MV-4-11 (cell line): ENCODE measurements at regions not wholly inside any gene's neighbourhood (a gene's known extent, or its start where the extent isn't known, plus 50 kb on each side); places are given as distances from the start of the nearest gene placed in this dataset.

Source experiments
- DNase-seq: peaks from one replicate; lab custom pipeline; 2025; lab: John Stamatoyannopoulos, UW

DNA sequence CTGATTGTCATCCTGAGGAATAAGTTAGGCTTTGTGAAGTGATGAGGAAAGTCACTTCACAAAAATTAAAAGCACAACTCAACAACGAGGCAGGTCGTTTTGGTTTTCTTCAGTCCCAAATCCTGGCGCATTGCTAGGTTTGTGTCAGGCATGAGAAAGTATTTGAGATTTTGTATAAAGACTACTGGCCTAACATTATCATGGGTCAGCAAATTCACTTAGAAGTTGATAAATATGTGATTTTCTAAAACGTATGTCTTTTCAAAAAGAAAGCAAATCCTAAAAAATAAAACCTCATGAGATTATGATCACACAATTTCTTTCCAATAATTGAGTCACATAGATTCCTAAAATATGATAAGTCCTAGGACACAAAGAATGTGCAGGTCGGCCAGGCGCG is 395.8 kb upstream of the RORA start:
- DNase-seq = no peak

DNA sequence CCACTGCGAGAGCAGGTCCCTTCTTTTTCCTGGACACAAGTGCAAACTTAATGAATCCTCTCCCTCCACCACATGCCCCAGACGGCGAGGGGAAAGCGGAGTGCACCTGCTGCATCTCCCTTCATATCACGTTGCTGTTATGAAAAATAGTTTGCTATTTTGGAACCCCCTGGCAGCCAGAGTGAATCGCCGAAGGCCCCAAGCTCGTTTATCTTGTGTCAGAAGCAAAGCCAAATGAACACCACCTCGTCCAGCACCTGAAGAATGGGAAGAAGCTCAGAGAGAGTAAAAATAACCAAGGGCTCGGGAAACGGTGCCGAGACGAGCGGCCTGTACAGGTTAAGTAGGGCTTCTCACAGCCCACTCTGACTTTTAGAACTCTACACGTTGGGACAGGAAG is 394.6 kb upstream of the RORA start:
- no peak for DNase-seq

DNA sequence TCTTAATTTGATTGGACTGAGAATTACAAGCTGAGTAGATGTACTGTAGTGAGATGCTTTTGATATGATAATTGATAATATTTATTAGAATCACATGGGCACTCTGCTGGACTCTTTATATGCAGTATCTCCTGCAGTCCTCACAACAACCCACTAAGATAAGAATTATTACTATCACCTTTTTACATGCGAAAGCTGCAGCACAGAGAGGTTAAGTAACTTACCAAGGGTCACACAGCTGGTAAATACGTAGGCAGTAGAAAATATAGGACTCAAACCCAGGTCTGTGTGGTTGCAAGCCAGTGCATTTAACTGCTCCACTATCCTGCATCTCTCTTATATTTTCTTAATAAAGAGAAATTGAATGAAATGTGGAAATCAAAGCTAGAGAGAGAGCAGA is 392.8 kb upstream of the RORA start:
- no peak for DNase-seq

DNA sequence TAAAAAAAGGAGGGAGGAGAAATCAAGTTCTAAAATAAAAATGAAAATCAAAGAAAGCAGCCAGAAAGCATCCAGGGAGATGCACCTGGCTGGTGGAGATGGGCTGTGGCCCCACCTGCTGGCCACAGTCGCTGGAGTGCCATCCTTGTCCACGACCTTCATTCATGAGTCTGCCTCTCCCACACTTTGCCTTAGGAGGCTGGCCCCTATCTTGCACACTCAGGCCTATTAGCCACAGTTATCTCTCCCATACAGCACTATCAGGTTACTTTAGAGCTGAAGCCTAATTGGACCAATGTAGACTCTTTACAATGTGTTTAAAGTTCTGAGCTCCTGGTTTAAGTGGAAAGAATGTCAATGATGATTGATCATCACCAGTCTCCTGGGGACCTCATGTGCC is 392.0 kb upstream of the RORA start:
- DNase-seq = no peak

DNA sequence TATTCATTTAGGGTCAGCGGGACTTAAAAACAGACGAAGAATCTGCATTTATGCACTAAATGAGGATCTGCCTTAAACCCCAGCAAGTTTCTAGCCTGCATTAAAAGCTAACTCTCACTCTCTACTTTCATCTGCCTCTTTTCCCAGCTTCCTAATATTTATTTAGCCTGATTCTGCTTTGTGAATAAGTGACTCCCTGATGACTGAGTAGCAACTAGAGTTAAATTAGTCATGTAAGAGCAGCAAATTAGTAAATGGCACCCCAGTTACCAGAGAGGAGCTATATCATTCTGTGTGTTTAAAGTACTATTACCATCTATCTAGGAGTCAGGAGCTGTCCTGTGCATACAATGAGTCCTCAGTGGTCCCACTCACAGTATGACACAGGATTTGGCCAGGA is 391.0 kb upstream of the RORA start:
- no peak for DNase-seq

DNA sequence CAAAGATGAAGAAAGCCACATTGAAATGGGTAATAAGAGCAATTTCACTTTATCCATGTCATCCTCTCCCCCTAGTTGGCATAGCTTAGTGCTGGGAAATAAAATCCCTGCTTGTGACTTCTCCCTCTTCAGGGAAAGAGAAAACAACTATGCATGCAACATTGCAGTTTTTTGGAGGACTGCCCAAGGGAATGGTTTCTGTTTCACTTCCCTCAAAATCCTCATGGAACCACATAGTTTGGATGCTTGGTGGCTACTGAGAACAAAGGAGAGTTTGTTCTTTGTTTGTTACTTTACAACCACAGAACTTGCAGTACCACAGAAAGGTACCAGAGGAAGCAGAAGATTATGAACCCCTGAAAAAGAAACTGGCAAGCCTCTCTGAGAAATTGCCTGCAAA is 384.6 kb upstream of the RORA start:
- no peak for DNase-seq

DNA sequence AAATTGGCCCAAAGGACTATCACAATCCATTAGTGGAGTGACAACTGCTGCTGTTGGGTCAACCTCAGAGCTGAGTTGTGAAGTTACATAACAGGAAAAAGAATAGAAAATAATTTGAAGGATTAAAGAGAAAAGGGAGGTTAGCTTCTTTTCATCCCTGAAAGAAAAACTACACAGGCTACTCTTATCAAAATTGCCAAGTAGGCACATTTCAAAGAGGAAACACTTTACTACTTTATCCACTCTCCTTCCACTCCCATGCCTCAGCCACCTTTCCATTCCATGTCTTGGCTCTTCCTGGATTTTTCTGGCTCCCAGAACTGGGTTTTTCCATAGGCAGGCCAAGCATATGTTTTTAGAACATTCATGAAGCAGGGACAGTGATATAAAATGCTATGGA is 384.0 kb upstream of the RORA start:
- no peak for DNase-seq

DNA sequence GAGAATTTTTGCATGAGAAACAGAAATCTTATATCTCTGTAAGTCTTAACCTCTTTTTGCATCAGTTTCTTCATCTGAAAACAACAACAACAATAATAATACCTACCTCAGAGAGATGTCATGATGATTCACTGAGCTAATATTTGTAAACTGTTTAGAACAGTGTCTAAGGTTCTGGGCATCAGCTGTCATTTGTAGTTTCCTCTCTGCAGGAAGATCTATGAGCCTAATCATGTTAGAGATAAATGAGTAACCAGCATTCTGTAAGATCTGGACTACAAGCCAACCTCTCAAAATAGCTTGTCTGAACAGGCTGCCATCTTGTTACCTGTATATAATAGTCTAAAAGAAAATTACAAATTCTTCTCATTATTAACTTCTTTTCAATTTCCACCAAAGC is 383.0 kb upstream of the RORA start:
- DNase-seq = no peak

DNA sequence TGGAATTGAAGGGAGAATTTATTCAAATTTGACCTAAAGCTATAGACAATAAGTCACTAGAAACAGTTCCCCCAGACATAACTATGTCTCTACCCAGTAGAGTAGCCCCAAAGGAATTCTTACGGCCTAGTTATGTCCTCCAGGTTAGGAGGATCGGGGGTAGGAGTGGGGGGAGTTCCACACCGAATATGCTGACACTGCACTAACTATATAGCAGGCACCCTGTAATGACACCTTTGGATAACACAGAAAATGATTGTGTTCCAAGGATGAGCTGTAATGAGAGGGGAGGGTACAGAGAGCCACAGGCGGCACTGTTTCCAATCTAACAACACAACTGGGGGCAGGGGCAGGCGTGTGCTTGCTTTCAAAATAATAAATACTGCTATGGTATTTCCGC is 376.2 kb upstream of the RORA start:
- DNase-seq = no peak

DNA sequence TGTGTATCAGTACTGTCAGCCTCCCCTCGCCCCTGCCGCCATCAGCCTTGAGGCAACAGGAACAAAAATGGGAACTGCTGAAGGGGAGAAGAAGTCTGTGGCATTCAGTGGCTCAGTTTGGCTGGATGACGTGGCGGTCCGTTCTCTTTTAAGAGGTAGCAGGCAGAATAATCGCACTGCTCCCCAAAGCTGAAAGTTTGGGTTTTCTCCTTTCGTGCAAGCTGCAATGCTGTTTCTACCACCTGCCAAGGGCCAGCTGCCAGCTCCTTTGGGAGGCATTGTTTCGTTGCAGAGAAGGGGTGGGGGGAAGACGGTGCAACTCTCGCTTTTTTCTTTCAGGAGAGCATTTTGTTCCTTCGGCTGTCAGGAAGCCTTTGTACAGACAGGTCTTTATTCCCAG is 369.6 kb upstream of the RORA start:
- no peak for DNase-seq

DNA sequence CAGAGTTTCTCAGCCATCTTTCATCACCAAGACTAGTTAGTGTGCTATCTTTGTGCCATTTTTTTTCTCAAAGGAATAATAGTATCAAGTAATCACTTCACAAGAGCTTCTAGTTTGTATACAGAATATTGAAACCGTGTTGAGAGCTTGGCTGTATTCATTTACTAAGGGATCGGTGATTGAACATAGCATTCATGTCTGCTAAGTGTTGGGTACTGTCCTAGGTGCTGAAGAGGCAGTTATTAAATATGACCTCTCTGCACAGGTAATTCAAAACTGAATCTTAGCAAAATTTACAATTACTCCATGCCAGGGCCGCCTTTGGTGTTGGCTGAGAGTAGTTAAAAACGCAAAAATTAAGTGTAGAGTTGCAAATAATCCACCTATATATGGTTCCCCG is 355.3 kb upstream of the RORA start:
- DNase-seq = no peak

DNA sequence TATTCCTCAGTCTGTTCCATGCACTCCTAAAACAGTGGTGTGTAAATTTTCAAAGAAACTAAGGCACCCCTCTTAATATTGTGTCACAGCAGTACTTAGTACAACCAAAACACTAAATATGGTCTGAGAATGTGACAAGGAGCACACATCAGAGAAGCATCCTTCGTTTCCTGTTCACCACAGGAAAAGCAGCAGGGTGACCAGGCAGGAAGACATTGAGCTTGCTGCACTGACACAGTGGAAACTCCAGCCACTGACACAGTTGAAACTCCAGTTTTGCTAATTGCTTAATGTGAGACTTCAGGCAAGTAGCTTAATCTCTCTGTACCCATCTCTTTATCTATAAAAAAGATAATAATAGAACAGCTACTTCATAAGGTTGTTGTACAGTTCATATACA is 353.0 kb upstream of the RORA start:
- DNase-seq = no peak

DNA sequence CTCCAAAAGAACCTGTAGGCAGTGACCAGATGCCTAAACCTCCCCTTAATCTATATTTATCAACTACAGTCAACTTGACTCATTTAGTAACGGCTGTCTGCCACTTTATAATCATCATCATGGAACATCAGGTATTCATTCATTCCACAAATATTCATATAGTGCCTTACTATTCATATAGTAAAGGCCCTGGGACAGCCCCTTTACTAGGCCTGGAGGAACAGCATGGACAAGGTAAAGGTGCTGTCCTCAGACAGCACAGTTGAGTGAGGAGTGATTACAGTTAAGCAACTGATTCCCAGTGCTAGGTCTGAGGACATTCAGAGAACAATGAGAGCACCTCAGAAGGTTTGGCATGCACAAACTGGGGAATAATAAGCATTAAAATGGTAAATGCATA is 346.5 kb upstream of the RORA start:
- no peak for DNase-seq

DNA sequence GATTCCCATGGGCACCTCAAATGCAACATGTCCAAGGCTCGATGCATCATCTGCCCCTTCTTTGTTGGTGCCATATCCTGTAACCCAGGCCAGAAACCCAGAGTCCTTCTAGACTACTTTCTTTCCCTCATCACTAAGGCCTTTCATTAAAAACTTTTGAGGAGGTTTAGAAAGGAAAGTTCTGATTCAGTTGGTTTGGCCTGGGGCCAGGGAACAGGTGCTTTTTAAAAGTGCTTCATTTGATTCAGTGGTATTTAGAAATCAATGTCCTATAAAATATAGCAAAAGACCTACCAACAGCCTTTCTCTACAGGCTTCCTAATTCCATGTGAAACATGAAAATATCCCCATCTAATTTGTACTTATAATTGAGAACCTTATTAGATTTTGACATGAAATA is 341.9 kb upstream of the RORA start:
- no peak for DNase-seq

DNA sequence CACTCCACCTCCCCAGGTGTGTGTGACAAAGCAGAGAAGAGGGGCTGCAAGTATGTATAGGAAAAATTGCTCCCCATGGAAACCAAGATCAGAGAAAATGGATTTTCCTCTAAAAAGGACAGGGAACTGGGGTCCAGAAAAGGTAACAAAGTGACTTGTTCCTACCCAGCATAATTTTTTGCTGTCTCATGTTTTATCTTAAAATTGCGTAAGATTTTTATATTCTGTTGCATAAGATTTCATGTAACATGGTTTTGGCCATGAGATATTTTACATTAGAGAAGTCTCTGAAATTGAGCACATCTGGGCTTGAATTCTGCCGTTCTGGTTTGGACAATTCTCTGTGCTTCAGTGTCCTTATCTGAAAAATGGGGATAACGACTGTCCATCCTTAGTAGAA is 335.7 kb upstream of the RORA start:
- no peak for DNase-seq

DNA sequence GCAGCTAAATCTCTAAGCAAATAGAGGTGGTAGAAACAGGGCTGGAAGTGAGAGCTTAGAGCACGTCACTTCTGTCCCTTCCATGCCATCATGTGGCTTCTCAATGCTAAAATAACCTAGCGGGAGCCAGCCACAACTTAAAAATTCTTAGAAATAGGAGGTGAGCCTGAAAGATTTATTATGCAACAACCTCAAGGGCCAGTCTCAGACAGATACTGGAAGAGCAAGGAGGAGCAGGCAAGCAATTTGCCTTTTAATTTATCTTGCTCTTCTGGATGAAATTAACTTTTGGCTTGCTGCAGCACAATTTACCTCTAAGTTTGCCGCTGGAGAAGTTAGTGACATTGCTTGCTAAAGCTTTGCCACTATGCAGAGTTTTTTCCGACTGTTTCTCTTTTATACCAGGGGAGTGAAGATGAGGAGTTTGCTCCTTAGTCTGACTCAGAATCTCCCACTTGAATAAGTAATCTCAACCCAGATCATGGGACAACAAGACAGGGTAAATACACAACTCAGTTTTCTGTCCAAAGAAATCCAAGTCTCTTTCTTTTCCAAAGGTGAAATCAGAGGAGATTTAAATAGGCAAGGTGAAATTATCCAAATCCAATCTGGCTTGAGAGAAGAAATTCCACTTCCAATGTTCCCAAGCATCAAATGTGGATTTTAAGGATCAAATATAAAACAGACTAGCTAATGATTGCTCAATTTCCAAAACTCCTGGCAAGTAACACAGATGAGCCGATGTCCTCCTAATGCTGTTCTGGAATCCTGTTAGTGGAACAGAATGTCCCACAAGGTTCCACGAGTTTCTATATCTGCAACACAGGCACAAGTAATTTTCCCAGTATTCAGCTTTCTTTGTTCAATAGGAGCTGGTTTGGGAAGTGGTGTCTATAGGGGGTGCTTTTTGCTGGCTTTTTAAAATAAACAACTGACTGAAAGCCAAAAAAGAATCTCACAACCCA is 329.4 kb upstream of the RORA start:
- no peak for DNase-seq

DNA sequence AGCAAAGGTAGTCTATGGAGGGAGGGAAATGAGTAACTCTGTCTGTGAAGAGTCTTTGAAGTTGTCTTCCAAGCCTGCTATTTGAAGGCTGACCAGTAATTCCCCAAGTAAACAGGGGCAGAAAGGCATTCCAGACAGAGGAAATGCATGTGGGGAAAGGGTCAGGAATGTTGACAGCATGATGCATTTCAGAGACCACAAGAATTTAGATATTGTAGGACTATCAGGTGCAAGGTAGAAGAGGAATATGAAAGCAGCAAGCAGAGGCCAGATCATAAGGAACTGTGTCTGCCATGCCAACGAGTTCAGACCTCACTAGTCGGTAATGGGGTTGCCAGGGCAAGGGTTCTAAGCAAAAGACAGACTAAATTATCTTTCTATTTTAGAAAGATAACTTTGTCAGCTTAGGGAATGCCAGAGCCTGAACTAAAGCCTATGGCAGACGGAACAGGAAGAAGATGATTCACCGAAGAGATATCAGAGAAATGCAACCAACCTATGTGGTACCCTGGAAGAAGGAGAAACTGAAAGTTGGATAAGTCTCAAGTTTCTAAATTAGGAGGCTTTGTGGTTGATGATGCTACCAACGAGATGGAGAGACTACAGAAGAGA is 327.0 kb upstream of the RORA start:
- peak; percentile 22 for DNase-seq

DNA sequence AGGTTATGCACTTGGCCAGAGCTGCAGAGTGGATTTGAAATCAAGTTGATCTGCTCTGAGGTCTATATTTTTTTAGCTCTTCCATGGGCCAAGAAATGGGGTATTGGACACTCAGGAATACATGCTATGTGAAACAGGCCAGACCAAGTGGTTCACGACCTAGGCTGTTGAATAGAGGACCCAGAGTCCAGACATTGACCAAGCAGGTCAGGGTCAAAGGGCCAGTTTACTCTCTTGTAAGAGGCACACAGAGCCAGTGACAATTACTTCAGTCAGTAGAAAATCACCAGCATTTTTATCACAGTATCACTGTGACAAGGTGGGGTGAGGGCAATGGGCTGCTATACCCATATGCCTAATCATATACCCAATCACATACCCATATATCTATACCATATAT is 320.6 kb upstream of the RORA start:
- no peak for DNase-seq

DNA sequence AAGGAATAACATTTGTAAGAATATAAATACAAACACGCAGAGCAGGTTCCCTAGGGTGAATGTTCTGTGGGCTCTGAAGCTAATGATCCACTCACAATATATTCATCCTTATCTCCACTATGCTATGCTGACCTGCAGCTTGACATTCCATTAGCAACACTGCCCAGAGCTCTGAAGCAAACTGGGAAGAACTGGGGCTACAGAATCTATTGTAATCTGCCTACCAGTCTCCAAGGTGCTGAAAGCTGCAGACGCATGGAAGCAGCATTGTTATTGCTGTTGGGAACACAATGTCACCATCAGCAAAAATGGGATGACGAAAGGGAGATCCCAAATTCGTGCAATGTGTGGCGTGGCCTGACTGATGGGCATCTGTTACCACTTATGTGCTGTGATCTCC is 316.7 kb upstream of the RORA start:
- no peak for DNase-seq

DNA sequence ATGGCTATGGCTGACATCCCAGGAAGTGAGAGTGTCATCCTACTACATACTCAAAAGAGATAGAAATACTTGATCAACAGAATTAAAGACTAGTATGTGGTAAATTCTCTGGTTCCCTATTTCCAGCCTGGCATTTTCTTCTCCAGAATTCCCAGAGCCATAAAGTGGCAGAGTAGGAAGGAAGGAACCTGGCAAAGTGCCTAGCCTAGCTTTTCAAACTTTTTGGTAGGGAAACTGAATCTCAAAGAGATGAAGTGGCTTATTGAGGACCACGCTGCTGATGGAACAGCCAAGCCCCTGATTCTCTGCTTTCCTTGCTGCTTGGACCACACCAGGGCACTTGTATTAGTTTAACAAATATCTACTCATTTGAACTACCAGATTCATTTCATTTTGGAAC is 312.4 kb upstream of the RORA start:
- DNase-seq = no peak

DNA sequence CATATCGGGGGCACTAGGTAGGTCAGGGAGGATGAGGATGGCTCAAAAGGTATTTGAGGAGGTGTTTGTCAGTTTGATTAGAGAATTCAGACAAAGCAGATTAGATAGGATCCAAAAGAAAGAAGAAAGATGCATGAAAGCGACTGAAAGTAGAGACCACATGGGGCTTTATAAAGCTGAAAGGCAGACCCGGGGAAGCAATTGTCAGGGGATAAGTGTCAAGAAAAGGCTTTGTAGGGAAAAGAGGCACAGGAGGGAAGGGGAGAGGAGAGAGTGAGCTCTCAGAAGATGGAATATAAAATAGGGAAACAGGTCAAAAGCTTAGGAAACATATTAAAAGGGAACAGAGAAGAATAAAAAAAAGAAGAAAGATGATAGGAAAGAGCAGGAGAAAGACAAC is 308.2 kb upstream of the RORA start:
- no peak for DNase-seq

DNA sequence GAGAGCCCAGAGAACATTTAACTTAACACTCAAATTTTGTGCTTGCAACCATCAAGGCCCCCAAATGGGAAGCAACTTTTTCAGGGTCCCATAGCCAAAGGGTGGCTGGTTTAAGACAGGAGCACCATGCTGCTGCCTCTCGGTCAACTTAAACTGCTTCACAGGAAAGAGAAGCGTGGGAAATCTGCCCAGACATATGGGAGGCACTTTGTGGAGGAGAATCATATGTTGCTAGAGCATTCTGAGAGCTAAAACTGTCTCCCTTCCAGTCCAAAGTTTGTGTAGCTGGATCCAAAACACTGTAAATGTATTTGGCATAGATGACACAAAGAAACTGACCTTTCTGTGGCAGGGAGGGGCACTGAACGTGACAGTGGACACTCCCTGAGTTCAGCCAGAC is 305.9 kb upstream of the RORA start:
- DNase-seq = no peak

DNA sequence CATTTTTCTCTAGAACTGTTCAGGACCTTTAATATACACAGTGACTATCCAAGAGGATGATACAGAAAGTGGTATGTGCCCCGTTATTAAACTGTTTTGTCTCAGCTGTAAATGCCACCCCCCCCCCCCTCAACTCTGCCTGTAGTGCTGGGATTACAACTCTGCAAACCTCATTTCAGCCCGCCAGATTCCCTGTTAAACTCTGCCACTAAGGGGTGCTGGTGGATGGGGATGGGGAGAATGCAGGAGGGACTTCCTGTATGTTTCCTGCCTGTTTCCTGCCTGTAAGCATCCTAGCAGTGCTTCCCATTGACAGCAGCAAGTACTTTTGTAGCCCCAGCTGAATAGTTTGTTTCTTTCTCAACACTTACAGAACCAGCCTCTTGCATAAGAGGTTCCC is 301.7 kb upstream of the RORA start:
- DNase-seq = no peak

DNA sequence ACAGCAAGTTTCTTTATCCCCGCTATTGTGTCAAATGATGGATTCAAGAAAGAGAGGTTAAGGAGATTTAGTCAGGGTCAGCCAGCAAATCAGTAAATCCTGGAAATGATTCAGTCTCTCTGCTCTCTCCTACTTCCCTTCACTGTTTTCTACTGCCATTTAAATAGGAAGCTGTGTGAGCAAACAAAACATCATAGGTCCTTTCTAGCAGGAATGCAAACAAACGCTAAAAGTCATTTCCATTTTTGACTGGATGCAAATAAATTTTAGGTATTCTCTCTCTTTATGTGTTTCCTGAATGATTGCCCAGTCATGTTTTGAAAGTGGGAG is 299.4 kb upstream of the RORA start:
- DNase-seq = no peak
